Keratinocyte (primary cell): ENCODE measurements at regions not wholly inside any gene's neighbourhood (a gene's known extent, or its start where the extent isn't known, plus 50 kb on each side); places are given as distances from the start of the nearest gene placed in this dataset.

Source experiments
- DNase-seq: peaks from one replicate; pipeline ENCODE4 v3.0.0-alpha.2; 2011; ENCODE audit warnings: low read depth, missing footprints, low spot score
- FAIRE-seq: peaks from 2 replicates; lab custom pipeline; 2011; peaks lifted over from hg19 to GRCh38; lab: Jason Lieb, UNC
- H2AFZ ChIP-seq: 2 replicates; pipeline ENCODE4 v1.6.0; 2012; ENCODE audit warnings: low read length, control low read depth, inconsistent platforms; ENCODE audit not compliant: control insufficient read depth
- H3K27ac ChIP-seq: 2 replicates; pipeline ENCODE4 v1.5.1; 2011; ENCODE audit warnings: low read length; ENCODE audit not compliant: control insufficient read depth, insufficient read depth
- H3K27me3 ChIP-seq: 3 replicates; pipeline ENCODE4 v1.6.0; 2011; ENCODE audit warnings: low read length; ENCODE audit not compliant: control insufficient read depth, insufficient read depth; ENCODE audit errors: extremely low read depth
- H3K36me3 ChIP-seq, 2 experiments: 2 replicates in 1 of 2; 3 replicates in 1 of 2; pipeline ENCODE4 v1.5.1; 2011; ENCODE audit warnings: low read length in 2 of 2, mild to moderate bottlenecking in 1 of 2; ENCODE audit not compliant: control insufficient read depth in 2 of 2, insufficient read depth in 2 of 2; ENCODE audit errors: extremely low read depth in 1 of 2
- H3K4me1 ChIP-seq: 3 replicates; pipeline ENCODE4 v1.5.1; 2011; ENCODE audit warnings: low read length; ENCODE audit not compliant: control insufficient read depth, insufficient read depth; ENCODE audit errors: extremely low read depth
- H3K4me2 ChIP-seq: 3 replicates; pipeline ENCODE4 v1.6.0; 2011; ENCODE audit warnings: low read depth, low read length; ENCODE audit not compliant: control insufficient read depth, insufficient read depth; ENCODE audit errors: extremely low read depth
- H3K4me3 ChIP-seq, 3 experiments: fragments of 200-600 bp in 1 of 3; sonication (generic) in 1 of 3; 2 replicates in 2 of 3; 3 replicates in 1 of 3; pipeline ENCODE4 v1.5.1; 2011 to 2016; ENCODE audit warnings: low read length in 3 of 3, mild to moderate bottlenecking in 3 of 3, control low read depth in 2 of 3, inconsistent platforms in 1 of 3, low read depth in 1 of 3, mixed read lengths in 1 of 3, mixed run types in 1 of 3, moderate library complexity in 1 of 3; ENCODE audit not compliant: control insufficient read depth in 2 of 3, insufficient read depth in 2 of 3; ENCODE audit errors: extremely low read depth in 1 of 3
- H3K79me2 ChIP-seq: 2 replicates; pipeline ENCODE4 v1.6.0; 2012; ENCODE audit warnings: low read length; ENCODE audit not compliant: control insufficient read depth, insufficient read depth
- H3K9ac ChIP-seq: 3 replicates; pipeline ENCODE4 v1.6.0; 2011; ENCODE audit warnings: low read length; ENCODE audit not compliant: control insufficient read depth, insufficient read depth; ENCODE audit errors: extremely low read depth
- H3K9me1 ChIP-seq: 3 replicates; pipeline ENCODE4 v1.6.0; 2011; ENCODE audit warnings: low read length; ENCODE audit not compliant: control insufficient read depth, insufficient read depth; ENCODE audit errors: extremely low read depth
- H3K9me3 ChIP-seq: 2 replicates; pipeline ENCODE4 v1.5.1; 2012; ENCODE audit warnings: low read depth, low read length; ENCODE audit not compliant: control insufficient read depth
- H4K20me1 ChIP-seq: 3 replicates; pipeline ENCODE4 v1.6.0; 2011; ENCODE audit warnings: low read length; ENCODE audit not compliant: control insufficient read depth, insufficient read depth; ENCODE audit errors: extremely low read depth
- EZH2 ChIP-seq: IDR thresholded peaks from one replicate; pipeline ENCODE4 v1.6.1; 2012; ENCODE audit warnings: inconsistent platforms, mild to moderate bottlenecking, low read length, moderate library complexity
- dilution Hi-C: fragments of 300-500 bp; cut with MboI; formaldehyde crosslinking; loops from one replicate; pipeline ENCODE4 v1.7.0; 2020; ENCODE audit warnings: low sequenced_read_pairs; ENCODE audit not compliant: extremely low pct_ligation_motif_present
- TF ChIP-seq, protein P1 (sequence below), 3 experiments: IDR thresholded peaks in 1 of 3; conservative IDR thresholded peaks in 1 of 3; optimal IDR thresholded peaks in 1 of 3; 2 replicates in 2 of 3; 3 replicates in 1 of 3; pipeline versions ENCODE3 to v1.5.1; 2011; ENCODE audit warnings: low read length in 3 of 3, mild to moderate bottlenecking in 3 of 3, moderate library complexity in 2 of 3, control low read depth in 1 of 3, inconsistent platforms in 1 of 3; ENCODE audit not compliant: insufficient read depth in 2 of 3; ENCODE audit errors: extremely low read depth in 1 of 3

DNA sequence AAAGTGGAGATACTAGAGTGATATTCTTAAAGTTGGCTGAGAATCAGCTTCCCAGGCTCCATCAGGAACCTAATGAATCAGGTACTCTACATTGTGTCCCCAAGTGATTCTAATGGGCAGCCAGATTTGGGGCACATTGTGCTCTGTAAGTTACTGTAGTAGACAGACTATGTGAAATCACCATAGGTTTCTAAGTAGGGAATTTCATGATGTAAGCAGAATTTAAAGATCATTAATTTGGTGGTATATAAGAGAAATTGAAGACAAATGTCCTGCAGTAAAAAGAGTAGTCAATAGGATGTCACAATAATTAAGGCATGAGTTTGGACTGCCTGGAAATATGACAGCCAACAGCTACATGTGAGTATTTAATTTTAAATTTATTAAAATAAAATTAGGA, 602.4 kb upstream of the ACVR2A start:
- no peak overlapping the region for H3K27ac ChIP-seq
- H4K20me1 ChIP-seq = no peaks in the 10 kb centered on the region
- no peak overlapping the region for H2AFZ ChIP-seq
- dilution Hi-C loops = no loop called here
- H3K4me2 ChIP-seq = no peak overlapping the region
- no peaks in the 10 kb centered on the region for H3K4me1 ChIP-seq
- H3K79me2 ChIP-seq = no peaks in the 10 kb centered on the region
- H3K27me3 ChIP-seq = no peaks in the 10 kb centered on the region
- H3K4me3 ChIP-seq = no peak overlapping the region
- TF ChIP-seq EZH2 = no peak
- TF ChIP-seq, protein P1, sequence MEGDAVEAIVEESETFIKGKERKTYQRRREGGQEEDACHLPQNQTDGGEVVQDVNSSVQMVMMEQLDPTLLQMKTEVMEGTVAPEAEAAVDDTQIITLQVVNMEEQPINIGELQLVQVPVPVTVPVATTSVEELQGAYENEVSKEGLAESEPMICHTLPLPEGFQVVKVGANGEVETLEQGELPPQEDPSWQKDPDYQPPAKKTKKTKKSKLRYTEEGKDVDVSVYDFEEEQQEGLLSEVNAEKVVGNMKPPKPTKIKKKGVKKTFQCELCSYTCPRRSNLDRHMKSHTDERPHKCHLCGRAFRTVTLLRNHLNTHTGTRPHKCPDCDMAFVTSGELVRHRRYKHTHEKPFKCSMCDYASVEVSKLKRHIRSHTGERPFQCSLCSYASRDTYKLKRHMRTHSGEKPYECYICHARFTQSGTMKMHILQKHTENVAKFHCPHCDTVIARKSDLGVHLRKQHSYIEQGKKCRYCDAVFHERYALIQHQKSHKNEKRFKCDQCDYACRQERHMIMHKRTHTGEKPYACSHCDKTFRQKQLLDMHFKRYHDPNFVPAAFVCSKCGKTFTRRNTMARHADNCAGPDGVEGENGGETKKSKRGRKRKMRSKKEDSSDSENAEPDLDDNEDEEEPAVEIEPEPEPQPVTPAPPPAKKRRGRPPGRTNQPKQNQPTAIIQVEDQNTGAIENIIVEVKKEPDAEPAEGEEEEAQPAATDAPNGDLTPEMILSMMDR (optimal IDR thresholded peaks at IDR 0.05 in 1 of 3, IDR thresholded peaks at IDR 0.05 in 1 of 3, conservative IDR thresholded peaks at IDR 0.05 in 1 of 3; ENCODE audit: extremely low read depth in 1 of 3, insufficient read depth in 2 of 3, low read length in 3 of 3) = no peak
- no peak overlapping the region for H3K9ac ChIP-seq
- FAIRE-seq = no peak
- DNase-seq = no peak
- no peaks in the 10 kb centered on the region for H3K9me1 ChIP-seq
- no peaks in the 10 kb centered on the region for H3K36me3 ChIP-seq
- H3K9me3 ChIP-seq = no peaks in the 10 kb centered on the region

DNA sequence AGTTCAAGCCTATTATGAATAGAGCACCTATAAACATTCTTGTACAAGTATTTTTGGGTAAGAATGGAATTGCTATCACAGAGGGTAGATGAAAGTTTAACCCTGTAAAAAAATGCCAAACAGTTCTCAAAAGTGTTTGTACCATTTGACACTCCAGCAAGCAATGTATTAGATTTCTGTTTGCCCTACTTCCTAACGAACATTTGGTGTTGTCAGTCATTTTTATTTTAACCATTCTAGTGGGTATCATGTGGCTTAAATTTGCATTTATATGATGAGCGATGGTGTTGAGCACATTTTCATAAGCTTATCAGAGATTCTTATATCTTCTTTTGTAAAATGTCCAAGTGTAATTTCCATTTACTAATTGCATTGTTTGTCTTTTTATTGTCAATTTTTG, 608.2 kb upstream of the ACVR2A start:
- no peaks in the 10 kb centered on the region for H3K9me3 ChIP-seq
- no peaks in the 10 kb centered on the region for H3K36me3 ChIP-seq
- dilution Hi-C loops = no loop called here
- no peaks in the 10 kb centered on the region for H3K79me2 ChIP-seq
- FAIRE-seq = no peak
- no peaks in the 10 kb centered on the region for H3K27me3 ChIP-seq
- H3K4me2 ChIP-seq = no peak overlapping the region
- H3K27ac ChIP-seq = no peak overlapping the region
- TF ChIP-seq, protein P1 (optimal IDR thresholded peaks at IDR 0.05 in 1 of 3, IDR thresholded peaks at IDR 0.05 in 1 of 3, conservative IDR thresholded peaks at IDR 0.05 in 1 of 3; ENCODE audit: extremely low read depth in 1 of 3, insufficient read depth in 2 of 3, low read length in 3 of 3) = no peak
- no peak for TF ChIP-seq EZH2
- H3K9me1 ChIP-seq = no peaks in the 10 kb centered on the region
- no peaks in the 10 kb centered on the region for H4K20me1 ChIP-seq
- DNase-seq = no peak
- no peak overlapping the region for H3K4me3 ChIP-seq
- no peak overlapping the region for H3K9ac ChIP-seq
- no peak overlapping the region for H2AFZ ChIP-seq
- no peaks in the 10 kb centered on the region for H3K4me1 ChIP-seq
